ENCODE measurements at regions not wholly inside any gene's neighbourhood (a gene's known extent, or its start where the extent isn't known, plus 50 kb on each side); places are given as distances from the start of the nearest gene placed in this dataset.

DNA sequence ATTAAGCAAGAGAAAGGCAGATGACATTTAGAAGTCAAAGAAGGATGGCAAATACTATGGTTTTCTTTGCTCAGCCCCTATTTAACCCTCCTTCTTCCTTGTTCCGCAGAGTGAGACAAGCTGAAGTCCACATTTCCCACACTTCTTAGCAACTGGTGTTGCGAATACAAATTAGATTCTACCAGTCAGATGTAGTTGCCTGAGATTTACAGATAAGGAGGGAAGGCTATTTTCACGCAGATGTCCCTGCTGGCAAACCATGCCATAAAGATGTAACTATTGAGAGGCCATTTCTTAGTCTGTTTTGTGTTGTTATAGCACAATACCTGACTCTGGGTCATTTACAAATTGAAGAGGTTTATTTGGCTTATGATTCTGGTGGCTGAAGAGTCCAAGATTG lies 84.3 kb downstream of the ZC3H11B start:
- TF ChIP-seq CTCF (IDR thresholded peaks at IDR 0.05) (no peak), POLR2A (IDR thresholded peaks at IDR 0.05) (no peak), EP300 (IDR thresholded peaks at IDR 0.05) (no peak)
